ENCODE measurements at regions not wholly inside any gene's neighbourhood (a gene's known extent, or its start where the extent isn't known, plus 50 kb on each side); places are given as distances from the start of the nearest gene placed in this dataset.

DNA sequence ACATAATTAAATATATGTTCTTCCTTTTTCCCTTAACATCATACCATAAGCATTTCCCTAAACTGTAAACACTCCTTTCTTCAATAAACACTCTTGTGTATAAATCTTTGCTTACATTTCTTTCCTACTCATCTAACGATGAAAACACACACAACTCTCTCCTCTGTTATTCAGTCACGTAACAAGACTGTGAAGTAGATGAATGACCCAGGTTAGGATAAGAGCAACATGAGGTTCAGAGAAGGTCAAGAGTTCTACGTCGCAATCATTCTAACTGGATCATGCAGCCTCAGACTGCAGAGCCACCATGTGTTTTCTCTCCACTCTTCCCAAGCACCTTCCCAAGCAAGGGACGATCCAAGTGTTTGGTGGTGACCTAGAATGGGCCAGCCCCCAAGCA is 70.5 kb upstream of the SPTLC1 start:
- no peak for DNase-seq (ENCODE audit: low read depth)

DNA sequence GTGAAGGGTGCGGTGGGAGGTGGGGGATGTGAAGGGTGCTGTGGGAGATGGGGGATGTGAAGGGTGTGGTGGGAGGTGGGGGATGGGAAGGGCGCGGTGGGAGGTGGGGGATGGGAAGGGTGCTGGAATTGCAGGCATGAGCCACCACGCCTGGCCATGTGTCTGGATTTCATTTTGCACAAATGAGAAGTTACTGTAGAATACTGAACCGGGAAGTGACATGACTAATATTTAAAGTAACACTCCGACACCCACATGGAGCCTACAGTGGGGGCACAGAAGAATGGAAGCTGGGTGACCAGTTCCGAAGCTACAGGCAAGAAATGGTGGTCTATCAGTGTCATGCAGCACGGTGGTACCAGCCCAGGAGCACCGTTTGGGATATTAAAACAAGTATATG is 69.9 kb upstream of the SPTLC1 start:
- DNase-seq (ENCODE audit: low read depth): no peak

DNA sequence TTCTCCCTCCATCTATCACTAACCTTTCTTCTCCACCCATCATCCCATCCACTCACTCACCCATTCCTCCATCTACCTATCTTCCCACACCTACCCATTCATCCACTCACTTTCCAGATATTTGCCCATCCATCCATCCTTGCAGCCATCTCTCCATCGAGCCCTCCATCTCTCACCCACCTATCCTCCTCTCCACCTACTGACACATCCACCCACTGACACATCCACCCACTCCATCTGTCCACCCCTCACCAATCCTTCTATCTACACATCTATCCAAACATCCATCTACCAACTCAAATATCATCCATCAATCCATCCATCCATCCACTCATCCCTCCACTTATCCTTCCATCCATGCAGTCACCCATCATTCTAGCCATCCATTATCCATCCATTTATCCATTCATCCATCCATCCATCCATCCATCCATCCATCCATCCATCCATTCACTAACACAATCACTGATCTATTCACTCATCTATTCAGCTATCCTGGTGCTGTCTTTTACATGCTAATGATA is 68.9 kb upstream of the SPTLC1 start:
- no peak for DNase-seq (ENCODE audit: low read depth)

DNA sequence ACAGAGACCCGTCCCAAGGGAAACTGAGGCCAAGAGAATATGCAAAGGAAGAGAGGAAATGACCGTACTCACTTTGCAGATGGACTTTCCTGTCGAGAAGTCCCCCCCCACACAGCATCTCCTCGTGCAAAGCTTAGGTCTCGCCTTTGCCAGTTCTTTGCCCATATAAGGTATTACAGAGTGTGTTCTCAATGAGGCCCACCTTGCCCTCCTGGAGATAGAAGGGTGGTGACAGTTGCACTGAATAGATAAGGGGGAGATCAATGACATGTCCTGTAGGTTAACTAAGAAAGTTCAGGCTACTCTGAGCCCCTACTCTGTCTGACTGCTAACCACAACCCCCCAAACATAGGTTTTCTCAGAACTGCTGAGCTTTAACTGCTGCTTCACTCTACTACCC is 68.2 kb upstream of the SPTLC1 start:
- no peak for DNase-seq (ENCODE audit: low read depth)

DNA sequence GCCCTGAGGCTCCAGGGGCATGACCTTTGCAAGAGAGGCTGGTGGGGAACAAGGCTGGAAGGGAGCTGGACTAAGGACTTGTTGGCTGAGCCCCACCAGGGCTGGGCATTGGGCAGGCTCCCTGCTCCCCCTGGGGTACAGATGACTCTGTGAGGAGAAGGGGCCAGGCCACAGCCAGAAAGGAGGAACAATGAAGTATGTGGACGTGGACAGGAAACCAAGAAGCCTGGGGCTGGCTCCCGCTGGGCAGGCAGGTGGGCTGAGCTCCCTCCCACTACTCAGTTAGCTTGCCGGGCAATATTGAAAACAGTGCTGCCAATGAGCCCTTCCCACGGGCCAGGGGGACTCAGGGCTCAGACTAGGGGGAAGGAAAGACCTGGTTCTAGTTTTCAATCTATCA is 66.1 kb upstream of the SPTLC1 start:
- DNase-seq (ENCODE audit: low read depth): no peak

DNA sequence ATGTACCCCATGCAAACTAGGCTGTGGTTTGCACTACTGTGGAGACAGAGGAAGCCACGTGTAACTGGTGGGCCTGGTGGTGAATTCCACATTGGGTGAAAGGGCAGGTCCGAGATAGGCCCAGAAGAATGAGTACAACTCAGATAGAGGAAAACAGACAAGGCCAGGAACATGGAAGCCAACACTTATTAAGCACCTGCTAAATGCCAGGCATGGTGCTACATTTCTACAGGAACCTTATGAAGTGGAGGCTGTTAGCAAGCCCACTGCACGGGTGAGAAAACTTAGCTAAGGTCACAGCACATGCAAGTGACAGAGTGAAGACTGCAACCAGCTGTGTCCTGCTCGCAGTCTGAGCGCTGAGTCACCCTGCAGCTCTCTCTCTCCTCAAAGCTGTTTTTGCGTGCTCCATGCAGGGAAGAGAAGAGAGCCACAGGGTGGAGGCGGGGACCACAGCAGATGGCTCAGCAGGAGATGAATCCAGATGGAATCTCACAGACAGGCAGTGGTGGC is 65.5 kb upstream of the SPTLC1 start:
- peak; percentile 38 for DNase-seq (ENCODE audit: low read depth)

DNA sequence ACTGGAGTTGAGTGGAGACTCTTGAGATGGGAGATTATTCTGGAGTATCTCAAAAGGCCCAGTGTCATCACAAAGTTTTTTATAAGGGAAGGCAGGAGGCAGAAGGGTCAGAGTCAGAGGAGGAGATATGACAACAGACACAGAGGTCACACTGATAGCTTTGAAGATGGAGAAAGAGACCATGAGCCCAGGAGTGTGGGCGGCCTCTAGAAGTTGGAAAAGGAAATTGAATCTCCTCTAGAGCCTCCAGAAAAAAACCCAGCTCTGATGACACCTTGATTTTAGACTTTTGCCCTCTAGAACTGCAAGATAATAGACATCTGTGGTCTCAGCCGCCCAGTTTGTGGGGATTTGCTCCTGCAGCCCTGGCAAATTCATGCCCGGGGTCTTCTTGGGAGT is 64.8 kb upstream of the SPTLC1 start:
- no peak for DNase-seq (ENCODE audit: low read depth)

DNA sequence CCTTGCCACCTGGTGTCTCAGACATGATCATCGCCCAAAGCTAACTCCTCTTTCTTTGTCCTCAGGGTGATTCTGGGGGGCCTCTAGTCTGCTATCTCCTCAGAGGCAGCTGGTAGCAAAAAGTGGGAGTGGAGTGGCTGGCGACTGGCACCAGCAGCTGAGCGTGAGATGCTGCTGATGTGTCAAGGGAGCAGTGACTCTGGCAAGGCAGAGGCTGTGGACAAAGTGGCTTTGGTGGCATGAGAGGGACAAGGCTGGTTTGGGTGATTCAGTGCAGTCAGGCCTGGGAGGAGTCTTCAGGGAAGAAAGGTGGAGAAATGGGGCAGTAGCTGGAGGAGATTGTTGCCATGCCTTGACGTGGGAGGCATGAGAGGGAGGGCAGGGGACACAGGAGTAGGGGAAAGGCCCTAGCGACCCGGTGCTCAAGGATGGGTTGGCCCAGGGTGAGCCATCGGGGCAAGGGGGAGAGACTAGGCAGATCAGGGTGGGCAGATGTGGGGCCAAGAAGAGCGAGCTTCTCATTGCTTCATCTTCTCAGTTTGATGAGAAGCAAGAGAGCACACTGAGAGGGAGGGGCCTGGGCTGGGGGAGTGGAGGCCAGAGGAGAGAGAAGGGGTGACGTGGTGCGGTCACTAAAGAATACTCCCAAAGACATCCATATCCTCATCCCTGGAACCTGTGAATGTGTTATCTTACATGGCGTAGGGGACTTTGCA is 64.2 kb upstream of the SPTLC1 start:
- DNase-seq (ENCODE audit: low read depth): no peak

DNA sequence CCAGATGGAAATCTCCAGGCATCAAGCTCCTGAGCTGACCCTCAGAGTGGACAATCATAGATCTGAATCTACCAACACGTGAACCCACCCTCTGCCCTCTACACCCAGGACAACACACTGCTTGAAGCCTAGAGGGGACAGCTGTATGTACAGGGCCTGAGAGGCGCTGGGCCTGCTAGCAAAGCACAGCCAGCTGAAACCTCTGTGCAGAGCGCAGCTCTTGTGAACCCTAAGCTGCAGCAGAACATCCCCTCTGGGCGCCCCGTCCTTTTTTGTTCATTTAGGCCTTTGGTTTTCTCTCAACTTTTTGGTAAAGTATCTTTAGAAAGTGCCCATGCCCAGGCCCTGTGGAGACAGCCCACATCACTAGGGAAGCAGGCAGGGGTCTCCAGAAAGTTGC is 62.4 kb upstream of the SPTLC1 start:
- DNase-seq (ENCODE audit: low read depth): no peak

DNA sequence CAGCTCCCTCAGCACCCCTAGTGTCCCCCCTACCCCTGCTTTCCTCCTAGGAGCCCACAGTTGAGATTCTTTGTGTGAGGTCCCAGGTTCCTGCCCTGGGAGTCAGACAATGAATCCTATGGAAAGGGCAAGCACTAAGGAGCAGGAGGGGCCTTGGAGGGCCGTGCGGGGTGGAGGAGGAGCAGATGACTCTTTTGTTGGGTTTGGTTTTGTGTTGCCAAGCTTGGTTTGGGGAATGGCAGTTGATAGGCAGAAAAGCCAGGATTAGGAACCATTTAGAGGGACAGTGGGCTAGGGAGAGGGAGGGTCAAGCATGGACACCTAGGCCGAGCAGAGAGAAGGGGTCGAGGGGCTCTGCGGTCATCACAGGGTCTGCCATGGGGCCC is 61.6 kb upstream of the SPTLC1 start:
- DNase-seq (ENCODE audit: low read depth): no peak

DNA sequence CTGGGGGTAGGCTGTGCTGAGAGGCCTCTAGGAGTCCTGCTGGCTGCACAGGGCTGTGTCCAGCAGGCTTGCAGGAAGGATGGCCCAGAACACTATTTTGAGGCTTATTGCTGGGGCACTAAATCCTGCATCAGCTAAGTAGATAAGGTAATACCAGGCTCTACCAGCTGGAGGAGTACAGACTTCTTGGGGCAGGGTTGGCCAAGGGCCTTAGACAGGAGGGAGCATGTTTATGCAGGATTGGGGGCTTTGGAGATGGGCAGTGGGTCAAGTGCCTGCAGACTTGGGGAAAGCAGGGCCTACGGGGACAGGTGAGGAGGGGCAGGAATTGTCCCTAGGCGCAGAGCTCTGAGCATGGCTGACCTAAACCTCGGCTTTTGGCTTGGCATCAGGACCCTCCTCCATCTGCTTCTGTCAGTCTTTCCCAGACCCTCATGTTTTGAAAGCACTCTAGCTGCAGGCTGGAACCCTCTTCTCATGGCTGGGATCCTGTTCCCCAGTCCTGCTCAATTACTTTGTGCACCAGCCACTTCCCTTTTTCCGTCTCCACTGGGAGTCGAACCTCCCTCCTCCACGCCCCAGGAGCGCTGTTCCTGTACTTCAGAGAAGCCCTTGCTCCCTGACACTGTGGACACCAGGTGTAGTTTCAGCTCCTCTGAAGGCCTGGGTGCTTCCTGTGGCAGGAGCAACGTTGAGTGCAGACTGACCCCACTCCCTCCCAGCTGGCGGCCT is 61.0 kb upstream of the SPTLC1 start:
- no peak for DNase-seq (ENCODE audit: low read depth)

DNA sequence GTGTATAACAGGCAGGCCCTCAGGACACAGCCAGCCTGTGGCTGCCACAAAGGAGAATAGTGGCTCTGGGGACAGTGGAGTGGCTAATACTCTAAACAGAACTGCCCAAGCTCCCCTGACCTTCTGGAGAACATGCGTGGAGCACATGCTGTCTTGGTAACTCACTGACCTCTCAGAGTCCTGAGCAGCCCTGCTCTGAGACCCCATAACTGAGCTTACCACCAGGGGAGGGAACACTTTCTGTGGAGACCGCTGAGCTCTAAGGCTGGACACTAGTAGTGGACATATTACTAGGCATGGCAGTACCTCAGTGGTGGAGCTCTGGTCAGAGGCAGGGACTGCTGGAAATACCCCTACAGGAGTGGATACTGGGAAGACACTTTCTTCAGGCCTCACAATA is 60.2 kb upstream of the SPTLC1 start:
- DNase-seq (ENCODE audit: low read depth): no peak

DNA sequence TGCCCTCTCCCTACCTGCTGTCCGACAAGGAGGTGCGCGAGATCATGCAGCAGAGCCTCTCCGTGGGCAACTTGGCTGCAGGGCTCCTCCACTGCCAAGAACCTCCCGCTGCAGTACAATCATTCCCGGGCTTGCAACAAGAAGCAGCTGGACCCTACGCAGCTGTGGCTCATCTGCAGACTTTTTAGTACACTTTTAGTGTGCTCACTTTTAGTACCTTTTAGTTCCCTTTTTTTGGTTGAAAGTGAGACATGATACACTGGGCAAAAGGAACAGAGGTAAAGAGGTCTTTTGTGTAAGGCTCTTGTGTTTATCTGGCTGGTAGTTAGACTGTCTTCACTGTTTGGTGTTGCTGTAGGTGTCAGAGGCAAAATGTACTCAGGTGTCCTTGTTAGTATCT is 58.1 kb upstream of the SPTLC1 start:
- no peak for DNase-seq (ENCODE audit: low read depth)

DNA sequence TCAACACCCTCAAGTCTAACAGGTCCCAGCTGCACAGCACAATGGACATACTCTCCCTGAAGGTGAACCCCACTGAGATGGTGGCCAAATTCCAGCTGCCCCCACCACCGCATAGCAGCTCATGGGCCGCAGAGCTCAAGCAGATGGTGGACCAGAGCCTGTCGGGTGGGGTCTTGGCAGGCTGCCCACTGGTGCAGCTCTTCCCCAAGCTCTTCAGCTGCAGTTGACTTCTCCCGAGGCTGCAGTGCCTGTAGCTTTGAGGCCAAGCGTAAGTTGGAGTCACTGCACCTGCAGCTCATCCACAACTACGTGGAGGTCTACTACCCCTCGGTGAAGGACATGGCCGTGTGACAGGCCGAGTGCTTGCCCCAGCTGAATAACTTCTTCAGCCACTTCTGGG is 56.6 kb upstream of the SPTLC1 start:
- DNase-seq (ENCODE audit: low read depth): no peak

DNA sequence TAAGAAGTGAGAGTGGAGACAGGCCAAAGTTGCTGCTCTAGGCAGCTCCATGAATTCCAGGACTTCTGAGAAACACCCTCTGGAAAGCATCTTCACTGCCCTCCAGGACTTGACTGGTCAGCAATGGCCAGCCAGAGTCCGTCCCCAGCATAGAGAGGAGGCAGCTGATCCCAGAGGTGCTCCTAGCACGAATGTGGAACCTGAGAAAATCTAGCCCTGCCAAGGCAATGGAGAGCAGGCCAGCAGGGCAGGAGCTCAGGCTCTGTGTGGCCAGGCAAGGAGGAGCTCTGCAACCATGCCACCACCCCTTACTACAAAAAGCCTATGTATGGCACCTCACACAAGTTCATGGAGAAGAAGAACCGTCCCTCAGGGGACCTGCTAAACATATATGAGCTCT is 56.1 kb upstream of the SPTLC1 start:
- no peak for DNase-seq (ENCODE audit: low read depth)

DNA sequence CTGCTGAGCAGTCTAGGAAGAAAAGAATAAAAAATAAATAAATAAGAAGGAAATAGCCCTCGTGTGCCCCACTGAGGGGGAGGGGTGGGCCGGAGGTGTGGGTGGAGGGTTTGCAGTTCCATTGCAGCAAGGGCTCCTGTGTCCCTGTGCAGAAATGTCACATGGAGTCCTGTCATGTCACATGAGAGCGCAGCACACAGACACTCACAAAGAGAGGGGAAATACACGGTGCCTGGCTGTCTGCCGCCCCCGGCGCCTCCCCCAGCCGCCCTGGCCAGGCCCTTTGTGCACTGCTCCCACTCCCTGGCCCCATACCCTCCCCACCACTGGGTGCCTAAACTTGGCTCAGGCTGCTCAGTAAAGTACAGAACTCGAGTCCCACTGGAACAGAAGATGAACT is 55.6 kb upstream of the SPTLC1 start:
- DNase-seq (ENCODE audit: low read depth): no peak

DNA sequence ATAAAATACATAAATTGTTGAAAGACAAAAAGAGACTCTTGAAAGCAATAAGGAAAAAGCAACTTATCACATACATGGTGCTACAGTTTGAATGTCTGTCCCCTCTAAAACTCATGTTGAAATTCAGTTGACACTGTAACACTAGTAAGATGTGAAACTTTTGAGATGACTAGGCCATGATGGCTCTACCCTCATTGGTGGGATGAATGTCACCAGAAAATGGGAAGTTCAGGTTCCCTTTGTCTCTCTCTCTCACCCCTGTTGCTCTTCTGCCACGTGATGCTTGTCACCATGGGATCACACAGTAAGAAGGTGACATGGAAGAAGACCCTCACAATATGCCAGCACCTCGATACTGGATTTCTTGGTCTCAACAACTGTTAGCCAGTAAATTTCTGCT is 50.3 kb upstream of the SPTLC1 start:
- DNase-seq (ENCODE audit: low read depth): no peak

Measured in renal cortical epithelial cell (primary cell).